ENCODE measurements at regions not wholly inside any gene's neighbourhood (a gene's known extent, or its start where the extent isn't known, plus 50 kb on each side); places are given as distances from the start of the nearest gene placed in this dataset.

GRCh38 chr6:4549556-4550226 is 226.5 kb upstream of the CDYL start:
- Histone ChIP-seq H3K9ac (ENCODE audit: low read depth, low read length) (no peak overlapping the region), H3K36me3 (ENCODE audit: insufficient read depth, low read length) (no peaks in the 10 kb centered on the region), H3K4me3 (ENCODE audit: low read length) (no peak overlapping the region), H3K27ac (ENCODE audit: low read depth, low read length) (no peak overlapping the region), H3K4me1 (ENCODE audit: insufficient read depth, low read length) (no peaks in the 10 kb centered on the region), H3K27me3 (ENCODE audit: insufficient read depth, low read length) (no peaks in the 10 kb centered on the region), H3K9me3 (ENCODE audit: insufficient read depth, low read depth, low read length) (no peaks in the 10 kb centered on the region)
- WGBS, result 96% methylated on average over 23 of the region's 23 CpGs

- no peak overlapping the region for H3K9ac ChIP-seq (ENCODE audit: low read depth, low read length)
- H3K27ac ChIP-seq (ENCODE audit: low read depth, low read length), result no peak overlapping the region
- no peaks in the 10 kb centered on the region for H3K9me3 ChIP-seq (ENCODE audit: insufficient read depth, low read depth, low read length)
- H3K4me1 ChIP-seq (ENCODE audit: insufficient read depth, low read length), result no peaks in the 10 kb centered on the region
- H3K36me3 ChIP-seq (ENCODE audit: insufficient read depth, low read length), result no peaks in the 10 kb centered on the region
- 68% methylated on average over 4 of the region's 4 CpGs for WGBS
- no peaks in the 10 kb centered on the region for H3K27me3 ChIP-seq (ENCODE audit: insufficient read depth, low read length)
- H3K4me3 ChIP-seq (ENCODE audit: low read length), result no peak overlapping the region
Measured at GRCh38 chr6:4545893-4546292, 230.3 kb upstream of the CDYL start.

- no peaks in the 10 kb centered on the region for H3K27me3 ChIP-seq (ENCODE audit: insufficient read depth, low read length)
- H3K36me3 ChIP-seq (ENCODE audit: insufficient read depth, low read length), result no peaks in the 10 kb centered on the region
- whole genome bisulfite sequencing, result 84% methylated on average over 1 of the region's 2 CpGs
- H3K4me3 ChIP-seq (ENCODE audit: low read length), result no peak overlapping the region
- H3K9me3 ChIP-seq (ENCODE audit: insufficient read depth, low read depth, low read length), result no peaks in the 10 kb centered on the region
- no peak overlapping the region for H3K27ac ChIP-seq (ENCODE audit: low read depth, low read length)
- no peak overlapping the region for H3K9ac ChIP-seq (ENCODE audit: low read depth, low read length)
- no peaks in the 10 kb centered on the region for H3K4me1 ChIP-seq (ENCODE audit: insufficient read depth, low read length)
Measured at GRCh38 chr6:4543596-4543995, 232.6 kb upstream of the CDYL start.

- Histone ChIP-seq H3K27me3 (ENCODE audit: insufficient read depth, low read length) (no peaks in the 10 kb centered on the region), H3K36me3 (ENCODE audit: insufficient read depth, low read length) (no peaks in the 10 kb centered on the region), H3K4me1 (ENCODE audit: insufficient read depth, low read length) (peaks cover 7% of the 10 kb centered on the region; the same call in 1 of the 2 replicates), H3K9me3 (ENCODE audit: insufficient read depth, low read depth, low read length) (0 out of 2 replicates have a peak, but pooled peaks cover 2% of the 10 kb centered on the region), H3K9ac (ENCODE audit: low read depth, low read length) (no peak overlapping the region), H3K4me3 (ENCODE audit: low read length) (no peak overlapping the region), H3K27ac (ENCODE audit: low read depth, low read length) (no peak overlapping the region)
- WGBS, result 98% methylated on average over 1 of the region's 1 CpG
Measured at GRCh38 chr6:4533576-4533975, 242.6 kb upstream of the CDYL start.

- Histone ChIP-seq H3K4me1 (ENCODE audit: insufficient read depth, low read length) (peaks cover 7% of the 10 kb centered on the region; the same call in 1 of the 2 replicates), H3K4me3 (ENCODE audit: low read length) (no peak overlapping the region), H3K27me3 (ENCODE audit: insufficient read depth, low read length) (no peaks in the 10 kb centered on the region), H3K27ac (ENCODE audit: low read depth, low read length) (no peak overlapping the region), H3K9ac (ENCODE audit: low read depth, low read length) (no peak overlapping the region), H3K36me3 (ENCODE audit: insufficient read depth, low read length) (no peaks in the 10 kb centered on the region), H3K9me3 (ENCODE audit: insufficient read depth, low read depth, low read length) (0 out of 2 replicates have a peak, but pooled peaks cover 2% of the 10 kb centered on the region)
- 89% methylated on average over 1 of the region's 1 CpG for WGBS
Measured at GRCh38 chr6:4531406-4531805, 244.8 kb upstream of the CDYL start.

GRCh38 chr6:4522453-4522852 is 253.8 kb upstream of the CDYL start:
- H3K9ac ChIP-seq (ENCODE audit: low read depth, low read length), result no peak overlapping the region
- H3K9me3 ChIP-seq (ENCODE audit: insufficient read depth, low read depth, low read length), result no peaks in the 10 kb centered on the region
- H3K27me3 ChIP-seq (ENCODE audit: insufficient read depth, low read length), result no peaks in the 10 kb centered on the region
- no peaks in the 10 kb centered on the region for H3K36me3 ChIP-seq (ENCODE audit: insufficient read depth, low read length)
- 96% methylated on average over 7 of the region's 7 CpGs for WGBS
- no peak overlapping the region for H3K27ac ChIP-seq (ENCODE audit: low read depth, low read length)
- no peak overlapping the region for H3K4me3 ChIP-seq (ENCODE audit: low read length)
- 0 out of 2 replicates have a peak, but pooled peaks cover 4% of the 10 kb centered on the region for H3K4me1 ChIP-seq (ENCODE audit: insufficient read depth, low read length)

- Histone ChIP-seq H3K4me3 (ENCODE audit: low read length) (no peak overlapping the region), H3K9me3 (ENCODE audit: insufficient read depth, low read depth, low read length) (no peaks in the 10 kb centered on the region), H3K9ac (ENCODE audit: low read depth, low read length) (no peak overlapping the region), H3K27me3 (ENCODE audit: insufficient read depth, low read length) (no peaks in the 10 kb centered on the region), H3K36me3 (ENCODE audit: insufficient read depth, low read length) (no peaks in the 10 kb centered on the region), H3K4me1 (ENCODE audit: insufficient read depth, low read length) (0 out of 2 replicates have a peak, but pooled peaks cover 4% of the 10 kb centered on the region), H3K27ac (ENCODE audit: low read depth, low read length) (no peak overlapping the region)
- WGBS, result 78% methylated on average over 6 of the region's 6 CpGs
Measured at GRCh38 chr6:4521070-4521469, 255.1 kb upstream of the CDYL start.

GRCh38 chr6:4518506-4518905 is 257.7 kb upstream of the CDYL start:
- 100% methylated on average over 1 of the region's 2 CpGs for WGBS
- no peak overlapping the region for H3K27ac ChIP-seq (ENCODE audit: low read depth, low read length)
- H3K27me3 ChIP-seq (ENCODE audit: insufficient read depth, low read length), result no peaks in the 10 kb centered on the region

GRCh38 chr6:4516206-4516605 is 260.0 kb upstream of the CDYL start:
- no peaks in the 10 kb centered on the region for H3K9me3 ChIP-seq (ENCODE audit: insufficient read depth, low read depth, low read length)
- H3K4me1 ChIP-seq (ENCODE audit: insufficient read depth, low read length), result 0 out of 2 replicates have a peak, but pooled peaks cover 1% of the 10 kb centered on the region
- no peak overlapping the region for H3K9ac ChIP-seq (ENCODE audit: low read depth, low read length)
- no peaks in the 10 kb centered on the region for H3K36me3 ChIP-seq (ENCODE audit: insufficient read depth, low read length)
- no peak overlapping the region for H3K27ac ChIP-seq (ENCODE audit: low read depth, low read length)
- H3K27me3 ChIP-seq (ENCODE audit: insufficient read depth, low read length), result no peaks in the 10 kb centered on the region
- WGBS, result 87% methylated on average over 5 of the region's 5 CpGs
- no peak overlapping the region for H3K4me3 ChIP-seq (ENCODE audit: low read length)

More at GRCh38 chr6:4518506-4518905, 257.7 kb upstream of the CDYL start:
- H3K9me3 ChIP-seq (ENCODE audit: insufficient read depth, low read depth, low read length), result no peaks in the 10 kb centered on the region
- no peaks in the 10 kb centered on the region for H3K36me3 ChIP-seq (ENCODE audit: insufficient read depth, low read length)
- H3K4me3 ChIP-seq (ENCODE audit: low read length), result no peak overlapping the region
- 0 out of 2 replicates have a peak, but pooled peaks cover 4% of the 10 kb centered on the region for H3K4me1 ChIP-seq (ENCODE audit: insufficient read depth, low read length)
- no peak overlapping the region for H3K9ac ChIP-seq (ENCODE audit: low read depth, low read length)

GRCh38 chr6:4513561-4513960 is 262.6 kb upstream of the CDYL start:
- H3K27ac ChIP-seq (ENCODE audit: low read depth, low read length), result no peak overlapping the region
- no peaks in the 10 kb centered on the region for H3K27me3 ChIP-seq (ENCODE audit: insufficient read depth, low read length)
- H3K4me3 ChIP-seq (ENCODE audit: low read length), result no peak overlapping the region
- H3K4me1 ChIP-seq (ENCODE audit: insufficient read depth, low read length), result peaks cover 6% of the 10 kb centered on the region; the same call in 1 of the 2 replicates
- H3K9me3 ChIP-seq (ENCODE audit: insufficient read depth, low read depth, low read length), result no peaks in the 10 kb centered on the region
- H3K36me3 ChIP-seq (ENCODE audit: insufficient read depth, low read length), result no peaks in the 10 kb centered on the region
- H3K9ac ChIP-seq (ENCODE audit: low read depth, low read length), result no peak overlapping the region
- WGBS, result 97% methylated on average over 4 of the region's 4 CpGs

GRCh38 chr6:4512051-4512471 is 264.1 kb upstream of the CDYL start:
- H3K27ac ChIP-seq (ENCODE audit: low read depth, low read length), result no peak overlapping the region
- peaks cover 6% of the 10 kb centered on the region; the same call in 1 of the 2 replicates for H3K4me1 ChIP-seq (ENCODE audit: insufficient read depth, low read length)
- H3K4me3 ChIP-seq (ENCODE audit: low read length), result no peak overlapping the region
- H3K9me3 ChIP-seq (ENCODE audit: insufficient read depth, low read depth, low read length), result no peaks in the 10 kb centered on the region
- H3K36me3 ChIP-seq (ENCODE audit: insufficient read depth, low read length), result no peaks in the 10 kb centered on the region
- no peak overlapping the region for H3K9ac ChIP-seq (ENCODE audit: low read depth, low read length)
- H3K27me3 ChIP-seq (ENCODE audit: insufficient read depth, low read length), result no peaks in the 10 kb centered on the region
- WGBS, result 78% methylated on average over 7 of the region's 7 CpGs
